SIG-M5 treated with dmso at 0.1 percent for 504 hours (cell line): ENCODE measurements at regions not wholly inside any gene's neighbourhood (a gene's known extent, or its start where the extent isn't known, plus 50 kb on each side); places are given as distances from the start of the nearest gene placed in this dataset.

Experiments used
- DNase-seq: peaks from one replicate; lab custom pipeline; 2025; ENCODE audit not compliant: unreplicated experiment; lab: John Stamatoyannopoulos, UW

DNA sequence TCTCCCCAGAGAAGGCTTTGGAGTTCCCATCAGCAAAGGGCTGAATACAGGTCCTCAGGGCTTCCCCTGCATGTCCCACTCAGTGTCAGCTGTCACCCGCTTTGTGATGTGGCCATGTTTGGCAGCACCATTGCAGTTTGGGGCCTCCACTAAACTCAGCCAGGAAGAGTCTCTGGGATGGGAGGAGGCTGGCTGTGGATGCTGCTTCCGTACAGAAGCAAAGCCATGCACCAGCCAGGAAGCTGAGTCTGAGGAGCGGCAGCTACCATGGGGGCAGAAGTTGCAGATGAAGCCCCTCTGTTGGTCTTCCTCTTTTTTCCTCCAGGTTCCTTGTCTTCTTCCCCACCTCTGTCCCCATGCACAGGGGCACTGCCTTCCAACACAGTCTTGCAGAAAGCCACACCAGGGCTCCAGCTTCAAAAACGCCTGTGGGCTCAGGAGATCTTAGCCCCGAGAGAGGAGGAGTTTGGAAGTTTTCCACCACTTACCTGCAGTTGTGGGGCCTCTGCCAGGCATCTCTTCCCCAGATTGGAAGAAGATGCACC, 416.8 kb downstream of the NPHP4 start:
- no peak for DNase-seq

DNA sequence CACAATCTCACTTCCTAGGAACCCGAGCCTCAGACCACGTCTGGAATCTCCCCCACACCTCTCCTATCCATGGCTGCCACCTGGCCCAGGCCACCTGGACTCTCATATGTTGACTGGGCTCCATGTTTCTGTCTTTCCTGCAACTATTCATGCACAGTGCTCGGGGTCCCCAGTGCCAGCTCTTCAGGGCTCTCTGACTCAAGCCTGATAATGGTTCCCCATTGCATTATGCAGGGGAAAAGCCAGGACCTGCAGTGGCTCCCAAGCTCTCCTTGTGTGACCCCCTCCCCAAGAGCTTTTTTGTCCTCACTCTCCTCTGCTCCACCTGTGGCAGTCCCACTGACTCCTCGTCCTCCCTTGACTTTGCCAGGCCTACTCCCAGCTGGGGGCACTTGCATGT, 417.6 kb downstream of the NPHP4 start:
- no peak for DNase-seq

DNA sequence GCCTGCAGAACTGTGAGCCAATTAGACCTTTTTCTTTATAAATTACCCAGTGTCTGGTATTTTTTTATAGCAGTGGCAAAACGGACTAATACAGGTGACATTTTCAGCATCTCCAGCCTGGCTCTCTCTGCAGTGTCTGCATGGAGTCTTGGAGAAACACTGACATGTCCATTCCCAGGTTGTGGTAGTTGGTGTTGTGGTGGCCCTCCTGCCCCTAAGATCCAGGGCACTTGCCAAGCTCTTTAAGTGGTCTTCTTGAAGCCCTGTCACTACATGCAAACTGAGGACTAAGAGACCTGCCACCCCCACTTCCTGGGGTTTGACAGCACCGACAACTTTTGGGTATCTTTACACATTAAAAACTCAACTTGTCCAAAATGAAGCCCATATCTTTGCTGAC, 419.4 kb downstream of the NPHP4 start:
- DNase-seq, result no peak

DNA sequence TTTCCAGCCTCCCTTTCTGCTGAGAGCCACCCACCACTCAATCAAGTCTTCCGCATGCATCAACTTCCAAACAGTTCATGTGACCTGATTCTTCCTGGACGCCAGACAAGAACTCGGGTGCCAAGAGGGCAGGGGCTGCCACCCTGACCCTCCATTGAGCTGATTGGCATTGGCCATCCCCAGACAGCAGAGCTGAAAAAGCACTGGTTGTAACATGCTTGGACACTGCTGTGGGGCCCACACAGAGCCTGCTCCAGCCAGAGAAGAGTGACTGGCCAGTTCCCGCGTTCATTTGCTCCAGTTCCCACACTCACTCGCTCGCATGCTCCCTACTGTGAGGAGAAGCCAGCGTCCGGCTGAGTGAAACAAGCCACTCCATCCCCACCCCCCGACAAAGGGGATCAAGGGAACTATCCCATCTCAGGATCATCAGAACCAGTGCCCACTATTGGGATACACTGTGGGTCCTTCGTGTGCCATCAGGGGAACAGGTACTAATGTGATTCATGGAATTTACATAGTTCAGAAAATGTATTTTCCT, 420.3 kb downstream of the NPHP4 start:
- no peak for DNase-seq

DNA sequence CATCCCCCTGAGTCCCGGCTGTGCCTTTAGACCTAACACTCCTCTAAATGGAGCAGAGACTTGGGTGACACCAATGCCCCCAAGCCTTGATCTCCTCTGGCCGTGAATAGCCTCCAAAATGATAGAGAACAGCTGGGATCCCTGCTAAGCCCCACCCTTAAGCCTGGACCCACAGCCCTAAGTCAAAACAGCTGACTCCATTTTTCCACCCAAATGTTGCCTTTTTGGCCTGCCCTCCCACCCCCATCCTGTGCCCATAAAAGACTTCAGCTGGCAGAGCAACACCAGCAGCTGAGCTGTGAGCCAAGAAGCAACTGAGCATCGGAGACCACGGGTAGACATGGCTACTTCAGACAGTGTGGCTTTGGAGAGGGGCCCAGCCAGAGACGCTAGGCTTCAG, 420.8 kb downstream of the NPHP4 start:
- no peak for DNase-seq

DNA sequence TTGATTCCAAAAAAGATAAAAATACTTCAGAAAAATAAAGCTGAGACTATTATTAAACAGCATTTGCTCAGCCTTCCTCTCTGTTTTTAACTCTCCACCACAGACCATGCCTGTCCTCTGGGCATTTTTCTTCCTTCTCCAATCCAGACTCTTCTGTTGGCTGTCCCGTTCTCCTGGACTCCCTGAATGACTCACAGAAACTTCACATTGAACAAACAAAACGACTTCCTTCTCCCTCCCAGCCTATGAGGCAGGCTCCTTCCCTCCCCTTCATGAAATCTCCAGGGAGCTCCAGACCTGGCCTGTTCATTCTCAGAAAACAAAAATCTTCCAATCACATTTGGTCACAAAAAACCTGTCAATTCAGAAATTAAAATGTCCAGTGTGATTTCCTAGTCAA, 421.3 kb downstream of the NPHP4 start:
- no peak for DNase-seq

DNA sequence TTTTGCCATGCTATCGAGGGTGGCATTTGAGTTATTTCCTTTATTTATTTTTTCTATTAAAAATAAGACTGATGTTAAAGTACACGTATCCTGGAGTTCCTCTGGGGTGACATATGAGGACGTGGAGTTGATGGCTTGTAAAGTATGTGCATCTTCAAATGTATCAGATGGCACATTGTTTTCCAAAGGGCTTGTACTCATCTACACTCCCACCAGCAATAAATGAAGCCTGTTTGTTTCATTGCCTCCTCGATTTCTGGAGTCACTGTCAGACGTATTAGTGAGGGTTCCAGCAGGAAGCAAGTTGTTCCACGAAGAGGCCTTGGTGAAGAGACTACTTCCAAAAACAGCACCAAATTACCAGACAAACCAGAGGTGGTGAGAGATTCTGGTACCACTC, 423.9 kb downstream of the NPHP4 start:
- DNase-seq, result no peak

DNA sequence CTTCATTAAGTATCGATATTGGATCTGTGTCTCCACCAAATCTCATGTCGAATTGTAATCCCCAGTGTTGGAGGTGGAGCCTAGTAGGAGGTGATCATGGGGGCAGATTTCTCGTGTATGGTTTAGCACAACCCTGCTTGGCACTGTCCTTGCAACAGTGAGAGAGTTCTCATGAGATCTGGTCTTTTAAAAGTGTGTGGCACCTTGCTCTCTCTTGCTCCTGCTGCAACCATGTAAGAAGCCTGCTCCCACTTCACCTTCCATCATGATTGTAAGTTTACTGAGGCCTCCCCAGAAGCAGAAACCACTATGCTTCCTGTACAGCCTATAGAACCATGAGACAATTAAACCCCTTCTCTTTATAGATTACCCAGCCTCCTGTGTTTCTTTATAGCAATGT, 424.4 kb downstream of the NPHP4 start:
- DNase-seq, result no peak

DNA sequence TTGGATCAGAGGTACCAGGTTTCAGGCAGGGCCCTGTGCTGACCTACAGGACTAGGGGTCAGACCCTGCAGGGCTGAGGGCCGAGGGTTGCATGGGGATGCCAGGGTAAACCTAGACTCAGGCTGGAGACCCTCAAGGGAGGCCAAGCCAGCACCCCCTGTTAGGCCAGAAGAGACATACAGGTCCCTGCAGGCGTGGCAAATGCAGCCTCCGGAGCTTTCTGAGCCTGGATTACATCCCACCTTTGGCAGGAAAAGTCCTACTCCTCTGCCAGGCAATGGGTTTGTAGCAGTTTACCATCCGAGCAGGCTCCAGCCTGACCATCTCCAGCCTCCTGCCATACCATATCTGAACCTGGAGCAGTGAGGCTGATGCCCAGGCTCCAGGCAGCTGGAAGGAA, 425.3 kb downstream of the NPHP4 start:
- no peak for DNase-seq

DNA sequence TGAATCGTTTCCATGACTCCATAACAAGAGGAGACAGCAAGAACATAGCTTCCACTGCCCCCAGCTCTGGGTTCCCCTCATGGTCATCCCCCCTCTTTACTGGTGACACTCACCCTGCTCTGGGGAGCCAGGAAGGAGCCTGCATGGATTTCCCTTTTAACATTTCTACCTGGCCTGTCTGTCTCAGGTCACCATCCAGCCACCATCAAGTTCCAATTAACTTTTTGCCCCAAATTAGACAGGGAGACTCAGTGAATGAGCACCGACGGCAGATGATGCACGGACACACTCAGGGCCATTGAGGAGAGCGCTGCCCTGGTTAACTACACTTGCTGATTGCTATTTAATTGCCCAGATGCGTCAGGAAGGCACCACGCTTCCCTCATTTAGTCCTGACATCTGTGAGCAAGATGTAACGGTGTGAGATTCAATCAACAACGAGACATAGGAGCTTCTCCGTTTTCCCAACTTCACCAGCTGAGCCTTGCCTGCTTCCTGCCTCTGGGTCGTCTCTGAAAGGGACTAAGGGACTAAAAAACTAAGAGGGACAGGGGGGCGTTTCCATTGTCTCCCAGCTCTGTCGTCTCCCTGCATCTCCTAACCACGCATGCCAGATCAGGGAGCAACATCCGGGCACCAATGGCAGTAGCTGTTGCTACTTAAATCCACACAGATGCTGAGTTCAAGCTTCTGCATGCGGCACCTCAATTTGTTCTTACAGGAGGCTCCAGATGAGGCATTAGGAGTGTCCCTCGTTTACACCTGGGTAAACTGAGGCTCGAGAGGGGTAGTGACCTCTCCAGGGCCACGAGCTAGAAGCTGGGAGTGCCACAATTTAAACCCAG, 426.7 kb downstream of the NPHP4 start:
- no peak for DNase-seq

DNA sequence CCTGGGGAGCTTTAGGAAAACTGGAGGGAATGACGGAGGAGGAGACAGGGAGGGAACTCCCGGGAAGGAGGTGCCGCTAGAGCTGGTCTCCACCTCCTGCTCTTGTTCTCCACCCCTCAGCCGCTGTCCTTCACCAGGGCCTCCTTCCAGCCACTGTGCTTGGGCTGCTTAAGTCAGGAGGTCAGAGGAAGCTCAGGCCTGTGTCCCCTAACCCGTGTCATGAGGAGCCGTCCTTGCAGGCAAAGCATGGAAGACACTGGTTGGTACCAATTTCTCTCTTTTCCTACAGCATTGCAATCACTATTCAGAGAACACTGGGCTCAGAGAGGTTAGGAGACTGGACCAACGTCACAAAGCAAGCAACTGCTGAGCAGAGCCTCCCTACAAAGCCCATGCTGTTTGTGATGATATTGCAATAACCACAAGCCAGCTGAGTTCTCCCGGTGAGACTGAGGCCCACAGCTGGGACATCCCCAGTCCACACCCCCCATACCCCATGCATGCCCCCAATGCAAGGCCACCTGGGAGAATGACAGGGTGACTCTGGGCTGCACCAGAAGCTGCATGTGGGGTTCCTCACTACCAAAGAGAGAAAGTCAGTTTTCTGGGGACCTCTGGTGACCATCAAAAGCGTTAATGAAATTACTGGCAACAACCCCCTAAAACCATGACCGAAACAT, 427.5 kb downstream of the NPHP4 start:
- no peak for DNase-seq

DNA sequence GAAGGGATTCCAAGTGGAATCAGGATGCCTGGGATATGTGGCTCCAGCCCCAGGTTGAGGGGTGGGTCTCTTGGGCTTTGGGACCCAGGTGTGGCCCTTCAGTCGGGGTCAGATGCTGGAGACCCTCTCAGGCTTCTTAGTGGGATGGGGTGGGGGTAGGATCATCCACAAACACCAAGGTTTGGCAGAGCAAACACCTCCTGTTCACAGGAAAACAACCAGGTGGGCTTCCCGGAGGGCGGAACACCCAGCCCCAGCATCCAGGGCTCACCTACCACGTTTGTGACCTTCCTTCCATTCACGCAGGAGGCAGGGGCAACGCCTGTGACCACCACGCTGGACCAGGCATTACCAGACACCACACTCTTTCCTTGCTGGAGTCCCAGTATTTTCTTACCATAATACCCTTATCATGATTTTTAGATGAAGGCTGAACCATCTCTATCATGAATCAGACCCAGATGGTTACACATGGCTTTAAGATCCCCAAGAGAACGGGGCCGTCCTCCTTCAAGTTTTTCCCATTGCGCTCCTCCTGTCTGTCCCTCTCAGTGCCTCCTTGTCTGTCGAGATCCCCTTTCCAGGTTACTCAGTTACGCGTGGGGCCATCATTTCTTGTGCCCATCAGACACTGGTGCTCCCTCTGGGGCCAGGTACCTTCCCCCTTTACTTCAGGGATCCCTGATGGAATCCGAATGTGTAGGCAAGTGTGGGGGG, 428.2 kb downstream of the NPHP4 start:
- no peak for DNase-seq

DNA sequence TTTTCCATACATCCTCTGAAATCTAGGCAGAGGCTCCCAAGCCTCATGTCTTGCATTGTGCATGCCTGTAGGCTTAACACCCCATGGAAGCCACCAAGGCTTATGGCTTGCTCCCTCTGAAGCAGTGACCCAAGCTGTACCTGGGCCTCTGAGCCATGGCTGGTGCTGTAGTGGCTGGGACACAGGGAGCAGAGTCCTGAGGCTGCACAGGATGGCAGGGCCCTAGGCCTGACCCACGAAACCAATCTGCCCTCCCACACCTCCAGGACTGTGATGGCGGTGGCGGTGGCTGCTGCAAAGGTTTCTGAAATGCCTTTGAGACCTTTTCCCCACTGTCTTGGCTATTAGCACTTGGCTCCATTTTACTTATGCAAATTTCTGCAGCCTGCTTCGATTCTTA, 429.5 kb downstream of the NPHP4 start:
- DNase-seq, result no peak

DNA sequence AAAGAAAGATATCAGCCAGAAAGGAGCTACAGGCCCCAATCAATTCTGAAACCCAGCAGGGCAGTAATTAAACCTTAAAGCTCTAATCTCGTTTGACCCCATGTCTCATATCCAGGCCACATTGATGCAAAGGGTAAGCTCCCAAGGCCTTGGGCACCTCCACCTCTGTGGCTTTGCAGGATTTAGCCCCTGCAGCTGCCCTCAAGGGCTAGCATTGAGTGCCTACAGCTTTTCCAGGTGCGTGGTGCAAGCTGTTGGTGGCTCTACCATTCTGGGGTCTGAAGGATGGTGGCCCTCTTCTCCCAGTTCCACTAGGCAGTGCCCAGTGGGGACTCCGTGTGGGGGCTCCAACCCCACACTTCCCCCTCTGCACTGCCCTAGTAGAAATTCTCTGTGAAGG, 429.9 kb downstream of the NPHP4 start:
- no peak for DNase-seq

DNA sequence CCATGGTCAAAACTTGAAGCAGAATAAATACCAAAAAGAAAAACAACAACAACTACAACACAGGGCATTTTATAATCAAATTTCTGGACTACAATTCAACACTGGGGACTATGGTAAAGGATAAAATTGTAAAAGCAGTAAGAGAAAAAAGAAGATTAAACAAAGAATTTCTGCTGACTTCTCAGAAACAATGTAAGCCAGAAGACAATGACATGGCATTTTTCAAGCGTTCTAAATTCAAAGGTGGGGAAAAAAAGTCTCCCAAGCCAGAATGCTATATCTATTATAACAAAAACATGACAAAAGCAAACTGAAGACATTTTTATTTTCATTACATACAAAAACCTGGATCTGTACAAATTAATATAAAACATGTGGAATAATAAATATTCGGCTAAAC, 433.1 kb downstream of the NPHP4 start:
- DNase-seq, result no peak

DNA sequence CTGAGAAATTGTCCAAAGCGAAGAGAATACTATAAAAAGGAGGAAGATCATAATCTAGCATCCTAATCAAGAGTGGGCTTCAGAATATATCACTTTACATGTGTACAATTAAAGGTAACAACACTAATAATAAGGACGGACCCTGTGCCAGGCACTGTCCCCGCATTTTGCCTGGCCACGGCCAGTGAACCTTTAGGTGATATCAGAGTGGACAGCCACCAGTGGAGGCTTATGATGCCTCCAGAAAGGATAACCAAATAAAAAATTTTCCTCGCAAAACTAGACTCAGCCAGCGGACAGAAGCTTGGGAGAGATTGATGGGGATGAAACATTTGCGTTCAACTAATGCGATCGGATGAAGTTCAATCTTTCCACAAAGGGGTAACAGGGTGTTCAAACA, 436.4 kb downstream of the NPHP4 start:
- no peak for DNase-seq

DNA sequence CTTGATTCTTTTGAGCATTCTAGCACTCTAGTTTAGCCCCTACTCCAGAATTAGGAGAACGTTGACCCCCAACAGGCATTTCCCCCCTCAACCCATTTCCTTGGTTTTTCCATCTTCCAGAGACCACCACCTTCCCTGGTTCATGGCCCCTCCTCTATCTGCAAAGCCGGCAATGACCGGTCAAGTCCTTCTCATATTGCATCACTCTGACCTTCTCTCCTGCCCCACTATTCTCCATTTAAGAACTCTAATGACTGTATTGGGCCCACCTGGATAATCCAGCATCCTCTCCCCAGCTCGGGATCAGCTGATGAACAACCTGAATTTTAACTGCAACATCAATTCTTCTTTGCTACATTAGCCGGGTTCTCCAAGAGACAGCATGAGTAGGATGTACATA, 437.4 kb downstream of the NPHP4 start:
- DNase-seq, result no peak

DNA sequence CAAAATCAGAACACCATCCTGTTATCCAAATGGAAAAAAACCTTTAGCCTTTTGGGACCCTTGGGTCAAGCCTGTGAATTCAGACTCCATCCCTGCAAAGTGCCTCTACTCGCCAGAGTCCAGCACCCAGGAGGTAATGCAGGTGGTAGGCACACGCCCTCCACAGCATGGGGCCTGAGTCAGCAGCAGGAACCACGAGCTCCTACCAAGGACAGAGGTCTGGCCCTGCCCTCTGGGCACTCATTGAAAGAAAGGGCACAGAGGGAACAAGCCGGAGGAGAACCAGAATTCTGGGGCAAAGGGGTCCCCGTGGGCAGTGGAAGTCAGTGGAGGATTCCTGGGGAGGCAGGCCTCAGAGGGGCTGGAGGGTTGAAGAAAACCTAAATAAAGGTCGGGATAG, 438.1 kb downstream of the NPHP4 start:
- DNase-seq, result no peak

DNA sequence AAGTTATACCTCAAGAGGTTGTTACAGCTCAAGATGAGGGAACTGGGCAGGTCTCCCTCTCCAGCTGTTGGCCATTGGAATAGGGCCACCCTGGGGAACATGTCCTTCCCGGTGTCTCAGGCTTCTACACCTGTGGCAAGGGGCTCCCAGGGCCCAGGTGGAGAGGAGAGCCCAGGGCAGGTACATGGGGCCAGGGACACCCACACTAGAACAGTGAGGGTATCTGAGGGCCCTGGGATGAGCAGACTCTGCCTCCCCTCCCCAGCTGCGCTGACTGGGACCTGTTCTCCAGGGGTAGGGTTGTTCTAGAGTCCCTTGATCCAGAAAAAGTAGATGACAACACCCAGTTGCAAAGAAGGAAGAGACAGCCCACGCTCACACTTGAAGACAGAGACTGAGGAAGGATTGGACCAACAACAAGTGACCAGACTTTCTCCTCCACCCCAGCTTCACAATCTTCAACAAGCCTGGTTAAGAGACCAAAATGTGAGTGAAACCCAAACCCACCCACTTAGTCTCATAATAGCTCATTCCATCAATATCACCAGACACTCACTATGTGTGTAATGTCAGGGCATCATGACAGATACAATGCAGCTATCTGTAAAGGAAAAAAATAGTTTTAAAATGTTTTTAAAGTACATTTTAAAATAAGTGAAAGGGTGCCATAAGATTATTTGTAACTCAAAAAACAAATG, 439.3 kb downstream of the NPHP4 start:
- DNase-seq, result no peak

DNA sequence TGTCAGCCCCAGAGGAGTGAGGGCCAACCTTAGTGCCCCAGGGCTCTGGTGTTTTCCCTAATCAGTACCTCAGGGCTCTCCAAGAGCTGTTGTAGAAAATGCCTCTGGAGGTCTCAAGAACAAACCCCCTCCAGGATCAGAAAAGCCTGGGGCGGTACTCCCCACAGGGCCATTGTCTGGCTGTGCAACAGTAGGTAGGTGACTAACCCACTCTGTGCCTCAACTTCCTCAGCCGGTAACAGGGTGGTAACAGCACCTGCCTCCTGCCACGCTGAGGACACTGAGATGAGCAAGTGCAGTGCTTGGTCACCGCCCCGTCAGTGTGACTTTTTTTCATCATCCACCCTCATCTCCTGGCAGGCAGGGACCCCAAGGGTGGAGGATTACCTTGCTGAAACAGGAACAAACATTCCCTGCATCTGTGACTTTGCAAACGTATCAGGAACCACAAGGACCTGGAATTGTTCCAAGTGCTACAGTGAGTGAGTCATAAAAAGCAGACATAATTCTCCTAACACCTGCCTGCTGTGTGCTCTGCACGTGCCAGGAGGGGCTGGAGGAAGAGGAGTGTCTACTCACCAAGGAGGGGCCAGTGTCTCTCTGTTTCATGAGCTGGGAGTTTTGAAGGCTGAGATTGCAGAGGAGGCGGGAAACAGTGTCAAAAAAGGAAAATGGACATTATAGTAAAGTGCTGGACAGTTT, 440.8 kb downstream of the NPHP4 start:
- no peak for DNase-seq
